OCI-LY1 (cell line): ENCODE measurements at regions not wholly inside any gene's neighbourhood (a gene's known extent, or its start where the extent isn't known, plus 50 kb on each side); places are given as distances from the start of the nearest gene placed in this dataset.

ENCODE experiments used
- H2AFZ ChIP-seq: fragments of 200-600 bp; sonication (generic), shearing (Covaris generic); 2 replicates; pipeline ENCODE4 v1.6.0; 2014; ENCODE audit warnings: antibody characterized with exemption, mild to moderate bottlenecking, low read length
- H3F3A ChIP-seq: fragments of 200-600 bp; sonication (generic), shearing (Covaris generic); 2 replicates; pipeline ENCODE4 v1.6.0; 2014; ENCODE audit warnings: mild to moderate bottlenecking, antibody characterized with exemption, low read length, moderate library complexity; ENCODE audit not compliant: insufficient read depth
- H3K27ac ChIP-seq: fragments of 200-600 bp; sonication (generic); 2 replicates; pipeline ENCODE4 v1.5.1; 2014; ENCODE audit warnings: low read length, mixed run types, mild to moderate bottlenecking, low read depth; ENCODE audit not compliant: poor library complexity, severe bottlenecking
- H3K27me3 ChIP-seq: fragments of 200-600 bp; sonication (generic); 2 replicates; pipeline ENCODE4 v1.6.0; 2014; ENCODE audit warnings: antibody characterized with exemption, mild to moderate bottlenecking, low read length, moderate library complexity; ENCODE audit not compliant: insufficient read depth
- H3K36me3 ChIP-seq: fragments of 200-600 bp; sonication (generic); 2 replicates; pipeline ENCODE4 v1.6.1; 2014; ENCODE audit warnings: mild to moderate bottlenecking, antibody characterized with exemption, low read length, moderate library complexity, mixed read lengths; ENCODE audit not compliant: insufficient read depth
- H3K4me1 ChIP-seq: fragments of 200-600 bp; sonication (generic); 2 replicates; pipeline ENCODE4 v1.5.1; 2014; ENCODE audit warnings: mild to moderate bottlenecking, low read length, moderate library complexity; ENCODE audit not compliant: insufficient read depth, severe bottlenecking
- H3K4me2 ChIP-seq: fragments of 200-600 bp; sonication (generic), shearing (Covaris generic); 2 replicates; pipeline ENCODE4 v1.6.1; 2014; ENCODE audit warnings: low read length
- H3K4me3 ChIP-seq: fragments of 200-600 bp; sonication (generic); 2 replicates; pipeline ENCODE4 v1.5.1; 2014; ENCODE audit warnings: low read length, low read depth, mild to moderate bottlenecking, mixed read lengths; ENCODE audit not compliant: poor library complexity, severe bottlenecking
- H3K79me2 ChIP-seq: fragments of 200-600 bp; shearing (Covaris generic); 2 replicates; pipeline ENCODE4 v1.6.1; 2016; ENCODE audit warnings: mixed run types, low read length, mixed read lengths; ENCODE audit not compliant: insufficient read depth
- H3K9ac ChIP-seq: fragments of 200-600 bp; sonication (generic), shearing (Covaris generic); 2 replicates; pipeline ENCODE4 v1.6.1; 2014; ENCODE audit warnings: mild to moderate bottlenecking, low read length, mixed read lengths
- H3K9me2 ChIP-seq: fragments of 200-600 bp; sonication (generic), shearing (Covaris generic); 2 replicates; pipeline ENCODE4 v1.6.1; 2014; ENCODE audit warnings: low read depth, mild to moderate bottlenecking, low read length, mixed read lengths
- H3K9me3 ChIP-seq: fragments of 200-600 bp; shearing (Covaris generic); 2 replicates; pipeline ENCODE4 v1.6.1; 2014; ENCODE audit warnings: low read length, mixed read lengths
- H4K20me1 ChIP-seq: fragments of 200-600 bp; sonication (generic), shearing (Covaris generic); 2 replicates; pipeline ENCODE4 v1.6.0; 2016; ENCODE audit warnings: mild to moderate bottlenecking, low read length; ENCODE audit not compliant: insufficient read depth
- CTCF ChIP-seq: fragments of 200-600 bp; sonication (generic), shearing (Covaris generic); IDR thresholded peaks from 2 replicates; pipeline ENCODE4 v1.5.1; 2017; ENCODE audit warnings: mild to moderate bottlenecking, antibody characterized with exemption, low read length, moderate library complexity, mixed read lengths
- EZH2 ChIP-seq: fragments of 200-600 bp; sonication (generic), shearing (Covaris generic); IDR thresholded peaks from 2 replicates; pipeline ENCODE4 v1.8.0; 2017; ENCODE audit warnings: borderline replicate concordance, mixed run types, mild to moderate bottlenecking, antibody characterized with exemption, low read length, moderate library complexity, mixed read lengths

- no peak for TF ChIP-seq EZH2
- TF ChIP-seq CTCF, result no peak
- Histone ChIP-seq H3K9me2 (no peaks in the 10 kb centered on the region), H3K4me1 (no peaks in the 10 kb centered on the region), H3K4me2 (no peak overlapping the region), H3K36me3 (no peaks in the 10 kb centered on the region), H3K79me2 (no peaks in the 10 kb centered on the region), H3K9ac (no peak overlapping the region), H3K27ac (no peak overlapping the region), H3K9me3 (no peaks in the 10 kb centered on the region), H3K27me3 (no peaks in the 10 kb centered on the region), H4K20me1 (no peaks in the 10 kb centered on the region), H3F3A (no peaks in the 10 kb centered on the region), H2AFZ (no peak overlapping the region), H3K4me3 (no peak overlapping the region)
Measured at GRCh38 chr10:44176311-44176710, 208.6 kb downstream of the CXCL12 start.

DNA sequence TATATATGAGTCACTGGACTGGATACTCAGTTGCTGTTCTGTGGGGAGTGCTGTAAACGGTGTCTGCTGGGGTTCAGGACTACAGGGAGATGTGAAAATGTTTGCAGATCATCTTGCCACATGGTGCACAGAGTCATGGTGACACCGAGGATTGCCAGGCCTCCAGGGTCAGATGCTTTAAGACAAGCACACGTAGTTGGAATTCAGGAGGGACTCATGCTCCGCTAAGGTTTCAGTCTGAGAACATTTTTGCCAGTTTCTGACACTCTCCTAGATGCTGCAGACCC, 211.3 kb downstream of the CXCL12 start:
- no peaks in the 10 kb centered on the region for H3K79me2 ChIP-seq
- no peak overlapping the region for H3K9ac ChIP-seq
- H3K9me3 ChIP-seq, result no peaks in the 10 kb centered on the region
- TF ChIP-seq CTCF (no peak), EZH2 (no peak)
- no peak overlapping the region for H3K4me3 ChIP-seq
- H3K36me3 ChIP-seq, result no peaks in the 10 kb centered on the region
- H3K9me2 ChIP-seq, result no peaks in the 10 kb centered on the region
- H3K4me2 ChIP-seq, result no peak overlapping the region
- H3K27ac ChIP-seq, result no peak overlapping the region
- H3K4me1 ChIP-seq, result no peaks in the 10 kb centered on the region
- H4K20me1 ChIP-seq, result no peaks in the 10 kb centered on the region
- H3F3A ChIP-seq, result no peaks in the 10 kb centered on the region
- no peak overlapping the region for H2AFZ ChIP-seq
- H3K27me3 ChIP-seq, result no peaks in the 10 kb centered on the region

DNA sequence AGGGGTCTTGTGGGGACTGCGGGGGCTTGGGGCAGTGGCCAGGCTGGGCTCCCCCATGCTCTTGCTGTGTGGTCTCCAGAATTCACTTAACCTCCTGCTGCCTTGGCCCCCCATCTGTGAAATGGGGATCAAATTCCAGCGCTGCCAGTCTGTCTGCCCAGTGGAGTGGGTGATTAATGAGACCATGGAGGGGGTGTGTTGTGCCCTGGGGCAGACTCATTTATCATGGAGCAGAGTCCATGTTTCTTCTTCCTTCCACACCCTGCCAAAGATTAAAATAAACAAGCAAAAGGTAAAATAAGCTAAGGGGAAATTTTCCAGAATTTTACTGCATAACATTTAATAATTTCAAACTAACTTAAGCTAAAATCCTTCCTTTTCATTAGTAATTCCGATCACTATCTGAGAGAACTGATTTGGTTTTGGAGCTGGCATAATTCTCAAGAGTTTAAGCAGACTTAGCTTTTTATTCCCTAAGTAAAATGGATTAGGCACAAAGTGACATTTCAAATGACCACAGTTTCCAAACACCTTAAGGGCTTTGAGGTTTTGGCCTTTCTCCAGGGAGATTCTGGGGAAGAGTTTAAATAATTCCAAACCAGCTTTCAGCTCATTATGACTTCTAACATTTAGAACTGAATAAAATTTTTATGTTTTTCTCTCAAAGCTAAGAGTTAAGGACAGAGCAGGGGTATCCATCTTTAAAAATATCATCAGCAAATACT, 211.9 kb downstream of the CXCL12 start:
- H3F3A ChIP-seq, result no peaks in the 10 kb centered on the region
- H3K4me2 ChIP-seq, result no peak overlapping the region
- no peak overlapping the region for H2AFZ ChIP-seq
- no peaks in the 10 kb centered on the region for H3K4me1 ChIP-seq
- no peaks in the 10 kb centered on the region for H3K9me2 ChIP-seq
- TF ChIP-seq CTCF (no peak), EZH2 (no peak)
- no peaks in the 10 kb centered on the region for H4K20me1 ChIP-seq
- no peaks in the 10 kb centered on the region for H3K9me3 ChIP-seq
- no peak overlapping the region for H3K4me3 ChIP-seq
- H3K9ac ChIP-seq, result no peak overlapping the region
- no peaks in the 10 kb centered on the region for H3K36me3 ChIP-seq
- H3K27ac ChIP-seq, result no peak overlapping the region
- H3K27me3 ChIP-seq, result no peaks in the 10 kb centered on the region
- H3K79me2 ChIP-seq, result no peaks in the 10 kb centered on the region
